Colonic mucosa (tissue), 4 donors: ENCODE measurements at regions not wholly inside any gene's neighbourhood (a gene's known extent, or its start where the extent isn't known, plus 50 kb on each side); places are given as distances from the start of the nearest gene placed in this dataset.

ENCODE experiments used
- DNase-seq: peaks from one replicate; pipeline ENCODE4 v3.0.0-alpha.2; 2020
- H3K27ac ChIP-seq: fragments of 200-600 bp; one replicate; pipeline ENCODE4 v1.8.0; 2021
- H3K27me3 ChIP-seq: fragments of 200-600 bp; one replicate; pipeline ENCODE4 v1.8.0; 2021
- H3K36me3 ChIP-seq: fragments of 200-600 bp; one replicate; pipeline ENCODE4 v1.8.0; 2021
- H3K4me1 ChIP-seq: fragments of 200-600 bp; one replicate; pipeline ENCODE4 v1.8.0; 2021; ENCODE audit warnings: mild to moderate bottlenecking
- H3K4me3 ChIP-seq: fragments of 200-600 bp; one replicate; pipeline ENCODE4 v1.8.0; 2021
- H3K9ac ChIP-seq, 2 donors: one replicate each; pipeline ENCODE4 v1.7.0; 2013; ENCODE audit warnings: control low read depth in 2 of 2, low read depth in 2 of 2, low read length in 2 of 2
- H3K9me3 ChIP-seq: fragments of 200-600 bp; one replicate; pipeline ENCODE4 v1.8.0; 2021
- CTCF ChIP-seq: fragments of 200-600 bp; IDR thresholded peaks from one replicate; pipeline ENCODE4 v1.8.0; 2022; ENCODE audit warnings: antibody characterized with exemption, mild to moderate bottlenecking
- intact Hi-C: fragments of 100-400 bp; cut with DNase I; formaldehyde crosslinking; loops from one replicate; pipeline ENCODE4 v1.14.1; 2022
- donor health status: healthy.
- donor health status: DM: no; HTN: no; CAD: no.
- donor health status: DM: no; HTN: no; CAD: no.

- Histone ChIP-seq H3K4me1 (no peaks in the 10 kb centered on the region), H3K27ac (no peak overlapping the region), H3K9me3 (no peaks in the 10 kb centered on the region), H3K27me3 (no peaks in the 10 kb centered on the region), H3K9ac (no peak overlapping the region), H3K36me3 (no peaks in the 10 kb centered on the region), H3K4me3 (no peak overlapping the region)
- TF ChIP-seq CTCF: no peak
- intact Hi-C loops: loop anchor here (5.0 kb wide), 2 partner anchors 92 to 317 kb away; no protein-coding TSS in a partner anchor
- DNase-seq: no peak
Observed at GRCh38 chr6:79775222-79775621, 144.1 kb downstream of the SH3BGRL2 start.

- H3K36me3 ChIP-seq: no peaks in the 10 kb centered on the region
- intact Hi-C loops: no loop called here
- no peak overlapping the region for H3K9ac ChIP-seq
- no peaks in the 10 kb centered on the region for H3K9me3 ChIP-seq
- no peak for TF ChIP-seq CTCF
- H3K27me3 ChIP-seq: no peaks in the 10 kb centered on the region
- no peaks in the 10 kb centered on the region for H3K4me1 ChIP-seq
- H3K4me3 ChIP-seq: no peak overlapping the region
- DNase-seq: no peak
- H3K27ac ChIP-seq: no peak overlapping the region
Observed at GRCh38 chr6:79764747-79765146, 133.6 kb downstream of the SH3BGRL2 start.

- Histone ChIP-seq H3K4me1 (no peaks in the 10 kb centered on the region), H3K9ac (no peak overlapping the region), H3K27ac (no peak overlapping the region), H3K4me3 (no peak overlapping the region), H3K27me3 (no peaks in the 10 kb centered on the region), H3K36me3 (no peaks in the 10 kb centered on the region), H3K9me3 (no peaks in the 10 kb centered on the region)
- DNase-seq: no peak
- TF ChIP-seq CTCF: no peak
- intact Hi-C loops: no loop called here
Observed at GRCh38 chr6:79763301-79763700, 132.2 kb downstream of the SH3BGRL2 start.

GRCh38 chr6:79762370-79762769 is 131.2 kb downstream of the SH3BGRL2 start:
- no peak for TF ChIP-seq CTCF

GRCh38 chr6:79756496-79756895 is 125.4 kb downstream of the SH3BGRL2 start:
- TF ChIP-seq CTCF: no peak
- no peaks in the 10 kb centered on the region for H3K27me3 ChIP-seq
- H3K9ac ChIP-seq: no peak overlapping the region
- no peaks in the 10 kb centered on the region for H3K36me3 ChIP-seq
- no peaks in the 10 kb centered on the region for H3K9me3 ChIP-seq
- intact Hi-C loops: no loop called here
- no peak for DNase-seq
- H3K27ac ChIP-seq: no peak overlapping the region
- no peak overlapping the region for H3K4me3 ChIP-seq
- H3K4me1 ChIP-seq: no peaks in the 10 kb centered on the region

More at GRCh38 chr6:79762370-79762769, 131.2 kb downstream of the SH3BGRL2 start:
- Histone ChIP-seq H3K9ac (no peak overlapping the region), H3K4me3 (no peak overlapping the region), H3K4me1 (no peaks in the 10 kb centered on the region), H3K27me3 (no peaks in the 10 kb centered on the region), H3K36me3 (no peaks in the 10 kb centered on the region), H3K9me3 (no peaks in the 10 kb centered on the region), H3K27ac (no peak overlapping the region)
- DNase-seq: no peak
- intact Hi-C loops: no loop called here

- intact Hi-C loops: no loop called here
- no peak for TF ChIP-seq CTCF
- no peak for DNase-seq
Observed at GRCh38 chr6:79755967-79756366, 124.8 kb downstream of the SH3BGRL2 start.

More at GRCh38 chr6:79755967-79756366, 124.8 kb downstream of the SH3BGRL2 start:
- H3K36me3 ChIP-seq: no peaks in the 10 kb centered on the region
- H3K27ac ChIP-seq: no peak overlapping the region
- H3K9ac ChIP-seq: no peak overlapping the region
- no peaks in the 10 kb centered on the region for H3K4me1 ChIP-seq
- H3K4me3 ChIP-seq: no peak overlapping the region
- no peaks in the 10 kb centered on the region for H3K9me3 ChIP-seq
- H3K27me3 ChIP-seq: no peaks in the 10 kb centered on the region
